Activated CD4-positive, alpha-beta T cell treated with anti-CD3 and anti-CD28 coated beads for 4 hours (primary cell): ENCODE measurements at regions not wholly inside any gene's neighbourhood (a gene's known extent, or its start where the extent isn't known, plus 50 kb on each side); places are given as distances from the start of the nearest gene placed in this dataset.
"Not testable (repeated sequence)": the region's sequence is repeated elsewhere in the genome, so short reads cannot be mapped to it uniquely, and the experiment has no call there.

Experiments
- DNase-seq, 2 donors: peaks; one replicate each; pipeline ENCODE4 v3.0.0-alpha.2; 2020

- no peak for DNase-seq
Measured at GRCh38 chr12:119931402-119931801, 54.3 kb upstream of the CIT start.

GRCh38 chr12:119932921-119933320 lies 55.8 kb upstream of the CIT start:
- DNase-seq, result no peak

- DNase-seq, result not testable (repeated sequence)
Measured at GRCh38 chr12:119934780-119935179, 54.3 kb upstream of the BICDL1 start.

GRCh38 chr12:119936705-119937311 lies 52.2 kb upstream of the BICDL1 start:
- DNase-seq, result no peak

- peak; percentile 60 to 78 for DNase-seq
Measured at GRCh38 chr12:119938049-119938667, 50.9 kb upstream of the BICDL1 start.
